Endothelial cell of umbilical vein (primary cell): ENCODE measurements at regions not wholly inside any gene's neighbourhood (a gene's known extent, or its start where the extent isn't known, plus 50 kb on each side); places are given as distances from the start of the nearest gene placed in this dataset.

Source experiments
- BruUV-seq: library from RNA; stranded (reverse); fragments of 400-500 nt; replicated peaks from 2 replicates; lab custom pipeline; 2021; lab: Mats Ljungman, UMichigan
- CTCF ChIA-PET: fragments of 300-600, 350-600 bp; sonication (Branson Sonifier 250); formaldehyde crosslinking; loops from one replicate; lab custom pipeline; 2021; ENCODE audit warnings: antibody characterized with exemption, inconsistent platforms; lab: Charles Lee
- POLR2A ChIA-PET: fragments of 300-600, 350-600 bp; sonication (Branson Sonifier 250); formaldehyde crosslinking; loops from one replicate; lab custom pipeline; 2021; ENCODE audit warnings: antibody characterized with exemption, inconsistent platforms; lab: Charles Lee
- DNase-seq: peaks from one replicate; pipeline ENCODE4 v3.0.0-alpha.2; 2011; ENCODE audit warnings: low read depth, low spot score
- FAIRE-seq: peaks from 2 replicates; lab custom pipeline; 2011; peaks lifted over from hg19 to GRCh38; lab: Jason Lieb, UNC
- H2AFZ ChIP-seq: 2 replicates; pipeline ENCODE4 v1.6.0; 2012; ENCODE audit warnings: low read depth, low read length, control low read depth, inconsistent platforms
- H3K27ac ChIP-seq: 2 replicates; pipeline ENCODE4 v1.5.1; 2011; ENCODE audit warnings: low read depth, mild to moderate bottlenecking, control low read depth, low read length, moderate library complexity; ENCODE audit not compliant: insufficient read depth
- H3K27me3 ChIP-seq, 2 experiments: 2 replicates each; pipeline versions ENCODE4 v1.6.0 to v1.6.1; 2011; ENCODE audit warnings: low read length in 2 of 2, mixed read lengths in 1 of 2; ENCODE audit not compliant: control insufficient read depth in 2 of 2, insufficient read depth in 2 of 2
- H3K36me3 ChIP-seq, 2 experiments: 2 replicates in 1 of 2; 3 replicates in 1 of 2; pipeline ENCODE4 v1.5.1; 2011; ENCODE audit warnings: low read length in 2 of 2, mild to moderate bottlenecking in 1 of 2, moderate library complexity in 1 of 2; ENCODE audit not compliant: control insufficient read depth in 2 of 2, insufficient read depth in 2 of 2; ENCODE audit errors: extremely low read depth in 1 of 2
- H3K4me1 ChIP-seq: 3 replicates; pipeline ENCODE4 v1.5.1; 2011; ENCODE audit warnings: mild to moderate bottlenecking, low read length; ENCODE audit not compliant: control insufficient read depth, insufficient read depth; ENCODE audit errors: extremely low read depth
- H3K4me2 ChIP-seq: 2 replicates; pipeline ENCODE4 v1.6.1; 2011; ENCODE audit warnings: low read length, control low read depth, mixed read lengths; ENCODE audit not compliant: insufficient read depth
- H3K4me3 ChIP-seq, 3 experiments: fragments of 200-600 bp in 1 of 3; sonication (generic), shearing (Covaris generic) in 1 of 3; replicated peaks in 1 of 3; 2 replicates each; pipeline ENCODE4 v1.5.1; 2011 to 2016; ENCODE audit warnings: control low read depth in 3 of 3, low read length in 3 of 3, mild to moderate bottlenecking in 2 of 3, inconsistent platforms in 1 of 3, low read depth in 1 of 3, moderate library complexity in 1 of 3; ENCODE audit not compliant: insufficient read depth in 1 of 3
- H3K79me2 ChIP-seq: 2 replicates; pipeline ENCODE4 v1.6.0; 2012; ENCODE audit warnings: low read length, inconsistent platforms; ENCODE audit not compliant: control insufficient read depth, insufficient read depth
- H3K9ac ChIP-seq: replicated peaks from 2 replicates; pipeline ENCODE3; 2011; ENCODE audit warnings: low read length, control low read depth; ENCODE audit not compliant: insufficient read depth; ENCODE audit errors: extremely low read depth
- H3K9me1 ChIP-seq: replicated peaks from 3 replicates; pipeline ENCODE4 v1.6.0; 2011; ENCODE audit warnings: mild to moderate bottlenecking, low read length; ENCODE audit not compliant: control insufficient read depth, insufficient read depth; ENCODE audit errors: extremely low read depth
- H3K9me3 ChIP-seq: replicated peaks from 2 replicates; pipeline ENCODE4 v1.5.1; 2012; ENCODE audit warnings: low read length, inconsistent platforms; ENCODE audit not compliant: control insufficient read depth, insufficient read depth
- H4K20me1 ChIP-seq: replicated peaks from 2 replicates; pipeline ENCODE3; 2011; ENCODE audit warnings: mild to moderate bottlenecking, low read length; ENCODE audit not compliant: control insufficient read depth, insufficient read depth; ENCODE audit errors: extremely low read depth
- EZH2 ChIP-seq: IDR thresholded peaks from 2 replicates; pipeline ENCODE4 v1.6.1; 2012; ENCODE audit warnings: borderline replicate concordance, low read depth, mild to moderate bottlenecking, moderate library complexity, low read length, inconsistent platforms; ENCODE audit not compliant: severe bottlenecking
- FOS ChIP-seq: IDR thresholded peaks from 2 replicates; pipeline ENCODE4 v1.6.1; 2011; ENCODE audit warnings: mild to moderate bottlenecking, low read length, moderate library complexity, borderline replicate concordance; ENCODE audit not compliant: insufficient read depth
- GATA2 ChIP-seq: IDR thresholded peaks from 2 replicates; pipeline ENCODE4 v1.7.0; 2011; ENCODE audit warnings: low read depth, mild to moderate bottlenecking, moderate library complexity, mixed read lengths, low read length; ENCODE audit not compliant: insufficient read length, insufficient read depth
- MYC ChIP-seq: IDR thresholded peaks from one replicate; pipeline ENCODE4 v1.6.1; 2011; ENCODE audit warnings: mild to moderate bottlenecking, low read depth, low read length
- POLR2AphosphoS5 ChIP-seq: IDR thresholded peaks from 2 replicates; pipeline ENCODE4 v1.6.1; 2012; ENCODE audit warnings: low read depth, mild to moderate bottlenecking, control low read depth, low read length, moderate library complexity; ENCODE audit not compliant: insufficient read depth
- dilution Hi-C: fragments of 300-500 bp; cut with MboI; formaldehyde crosslinking; loops from one replicate; pipeline ENCODE4 v1.15.0; 2019; ENCODE audit warnings: low sequenced_read_pairs; ENCODE audit not compliant: extremely low pct_ligation_motif_present
- intact Hi-C: fragments of 100-400 bp; cut with micrococcal nuclease; formaldehyde crosslinking; loops from one replicate; pipeline ENCODE4 v1.10.0; 2022
- TF ChIP-seq, protein P1 (sequence below), 2 donors: IDR thresholded peaks; 1 replicate in 1 of 2; 2 replicates in 1 of 2; pipeline ENCODE4 v1.5.1; 2011; ENCODE audit warnings: low read length in 2 of 2, mild to moderate bottlenecking in 2 of 2, moderate library complexity in 2 of 2, control low read depth in 1 of 2, inconsistent platforms in 1 of 2, low read depth in 1 of 2; ENCODE audit not compliant: insufficient read depth in 1 of 2; ENCODE audit errors: extremely low read depth in 1 of 2
- TF ChIP-seq, protein P2 (sequence below): IDR thresholded peaks from 2 replicates; pipeline ENCODE4 v1.6.1; 2011; ENCODE audit not compliant: insufficient read depth, insufficient read length

DNA sequence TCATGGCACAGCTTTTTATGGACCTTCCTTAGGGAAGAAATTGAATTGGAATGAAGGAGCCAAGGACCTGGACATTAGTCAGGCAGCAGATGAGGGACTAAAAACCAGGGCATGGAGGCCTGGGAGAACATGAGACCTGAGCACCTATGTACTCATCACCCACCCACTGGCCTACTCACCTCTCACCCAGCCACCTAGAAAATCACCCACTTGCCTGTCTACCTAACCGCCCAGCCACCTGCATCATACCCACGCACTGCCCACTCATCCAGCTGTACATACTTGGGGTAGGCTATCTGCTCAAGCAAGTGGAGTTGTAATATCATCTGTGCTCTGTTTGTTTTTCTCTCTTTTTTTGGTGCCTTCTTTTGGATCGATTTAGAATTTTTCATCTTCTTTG lies 65.3 kb upstream of the SLCO2A1 start:
- H2AFZ ChIP-seq = no peak overlapping the region
- dilution Hi-C loops (no loop called here), intact Hi-C loops (no loop called here)
- no peaks in the 10 kb centered on the region for H3K36me3 ChIP-seq
- no peak for TF ChIP-seq POLR2AphosphoS5
- no peak for TF ChIP-seq EZH2
- no peak for TF ChIP-seq MYC
- TF ChIP-seq, protein P1, sequence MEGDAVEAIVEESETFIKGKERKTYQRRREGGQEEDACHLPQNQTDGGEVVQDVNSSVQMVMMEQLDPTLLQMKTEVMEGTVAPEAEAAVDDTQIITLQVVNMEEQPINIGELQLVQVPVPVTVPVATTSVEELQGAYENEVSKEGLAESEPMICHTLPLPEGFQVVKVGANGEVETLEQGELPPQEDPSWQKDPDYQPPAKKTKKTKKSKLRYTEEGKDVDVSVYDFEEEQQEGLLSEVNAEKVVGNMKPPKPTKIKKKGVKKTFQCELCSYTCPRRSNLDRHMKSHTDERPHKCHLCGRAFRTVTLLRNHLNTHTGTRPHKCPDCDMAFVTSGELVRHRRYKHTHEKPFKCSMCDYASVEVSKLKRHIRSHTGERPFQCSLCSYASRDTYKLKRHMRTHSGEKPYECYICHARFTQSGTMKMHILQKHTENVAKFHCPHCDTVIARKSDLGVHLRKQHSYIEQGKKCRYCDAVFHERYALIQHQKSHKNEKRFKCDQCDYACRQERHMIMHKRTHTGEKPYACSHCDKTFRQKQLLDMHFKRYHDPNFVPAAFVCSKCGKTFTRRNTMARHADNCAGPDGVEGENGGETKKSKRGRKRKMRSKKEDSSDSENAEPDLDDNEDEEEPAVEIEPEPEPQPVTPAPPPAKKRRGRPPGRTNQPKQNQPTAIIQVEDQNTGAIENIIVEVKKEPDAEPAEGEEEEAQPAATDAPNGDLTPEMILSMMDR (IDR thresholded peaks at IDR 0.05; ENCODE audit: extremely low read depth in 1 of 2, insufficient read depth in 1 of 2, low read depth in 1 of 2, low read length in 2 of 2) = no peak
- TF ChIP-seq GATA2 = no peak
- TF ChIP-seq, protein P2, sequence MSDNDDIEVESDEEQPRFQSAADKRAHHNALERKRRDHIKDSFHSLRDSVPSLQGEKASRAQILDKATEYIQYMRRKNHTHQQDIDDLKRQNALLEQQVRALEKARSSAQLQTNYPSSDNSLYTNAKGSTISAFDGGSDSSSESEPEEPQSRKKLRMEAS = no peak
- no peak for TF ChIP-seq FOS
- H3K27me3 ChIP-seq = no peaks in the 10 kb centered on the region
- H3K27ac ChIP-seq = no peak overlapping the region
- H3K9me1 ChIP-seq = no peaks in the 10 kb centered on the region
- ChIA-PET POLR2A (no interaction called here), CTCF (no interaction called here)
- H3K4me3 ChIP-seq = no peak overlapping the region
- no peak overlapping the region for H3K9ac ChIP-seq
- no peaks in the 10 kb centered on the region for H4K20me1 ChIP-seq
- no peak overlapping the region for H3K4me2 ChIP-seq
- H3K4me1 ChIP-seq = no peaks in the 10 kb centered on the region
- no TSS peak for BruUV-seq
- no peaks in the 10 kb centered on the region for H3K79me2 ChIP-seq
- no peak for DNase-seq
- FAIRE-seq = no peak
- no peaks in the 10 kb centered on the region for H3K9me3 ChIP-seq
